ENCODE measurements at regions not wholly inside any gene's neighbourhood (a gene's known extent, or its start where the extent isn't known, plus 50 kb on each side); places are given as distances from the start of the nearest gene placed in this dataset.

DNA sequence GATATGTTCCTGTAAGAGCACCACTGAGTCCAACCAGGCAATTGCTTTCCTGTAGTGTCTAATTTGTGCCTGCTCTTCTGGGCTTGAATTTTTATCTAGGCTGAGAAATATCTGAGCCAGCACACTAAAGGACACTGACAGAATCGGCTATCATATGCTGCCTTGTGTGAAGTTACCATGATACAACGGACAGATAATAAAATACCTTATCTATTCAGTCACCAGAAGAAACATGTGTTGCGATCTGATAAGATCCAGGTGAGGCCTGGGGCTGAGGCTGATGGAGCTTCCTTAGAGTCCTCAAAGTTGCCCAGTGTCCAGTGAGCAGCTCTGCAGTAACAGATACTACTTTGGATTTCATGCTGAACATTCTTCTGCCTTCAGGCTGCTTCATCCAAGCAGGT lies 111.8 kb downstream of the ZNF518B start:
- H3K36me3 ChIP-seq (ENCODE audit: control insufficient read depth in 2 of 2, insufficient read depth in 2 of 2, low read length in 1 of 2), result no peaks in the 10 kb centered on the region
- no peak for DNase-seq (ENCODE audit: low read depth in 6 of 9, low spot score in 9 of 9)

DNA sequence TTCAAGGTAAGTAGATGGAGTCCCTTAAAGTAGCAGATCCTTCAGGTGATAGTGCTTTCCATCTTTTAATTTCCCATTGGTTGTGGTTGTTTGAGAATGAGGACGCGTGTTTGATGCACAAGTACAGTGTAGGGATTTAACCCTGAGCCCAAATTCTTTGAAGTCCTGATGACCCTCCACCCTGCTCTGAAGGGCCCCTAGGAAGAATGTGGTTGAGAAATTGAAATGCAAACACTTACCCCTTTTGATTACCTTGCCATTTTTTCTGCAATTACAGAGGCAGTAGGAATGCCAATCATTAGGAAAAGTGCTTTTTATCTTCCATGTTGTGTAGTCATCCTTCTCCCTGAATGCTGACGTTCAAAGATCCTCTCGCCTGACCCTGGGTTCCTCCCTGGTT lies 112.4 kb downstream of the ZNF518B start:
- H3K27me3 ChIP-seq (ENCODE audit: control insufficient read depth in 2 of 2, insufficient read depth in 1 of 2, low read length in 1 of 2), result no peaks in the 10 kb centered on the region
- 96% methylated on average over 4 of the region's 4 CpGs for WGBS
- H3K4me3 ChIP-seq (ENCODE audit: low read length in 2 of 2), result no peak overlapping the region
- DNase-seq (ENCODE audit: low read depth in 6 of 9, low spot score in 9 of 9), result no peak
- H3K27ac ChIP-seq (ENCODE audit: low read depth in 1 of 2, low read length in 1 of 2), result no peak overlapping the region
- no peaks in the 10 kb centered on the region for H3K36me3 ChIP-seq (ENCODE audit: control insufficient read depth in 2 of 2, insufficient read depth in 2 of 2, low read length in 1 of 2)
- no peaks in the 10 kb centered on the region for H3K9me3 ChIP-seq (ENCODE audit: control insufficient read depth in 2 of 2, insufficient read depth in 1 of 2, low read length in 1 of 2)
- H3K4me1 ChIP-seq (ENCODE audit: control insufficient read depth in 2 of 2, insufficient read depth in 2 of 2, low read length in 2 of 2), result no peaks in the 10 kb centered on the region

More for the DNA sequence above, 111.8 kb downstream of the ZNF518B start:
- no peaks in the 10 kb centered on the region for H3K27me3 ChIP-seq (ENCODE audit: control insufficient read depth in 2 of 2, insufficient read depth in 1 of 2, low read length in 1 of 2)
- H3K27ac ChIP-seq (ENCODE audit: low read depth in 1 of 2, low read length in 1 of 2), result no peak overlapping the region
- 94% methylated on average over 3 of the region's 3 CpGs for WGBS
- no peaks in the 10 kb centered on the region for H3K9me3 ChIP-seq (ENCODE audit: control insufficient read depth in 2 of 2, insufficient read depth in 1 of 2, low read length in 1 of 2)
- H3K4me3 ChIP-seq (ENCODE audit: low read length in 2 of 2), result no peak overlapping the region
- no peaks in the 10 kb centered on the region for H3K4me1 ChIP-seq (ENCODE audit: control insufficient read depth in 2 of 2, insufficient read depth in 2 of 2, low read length in 2 of 2)

DNA sequence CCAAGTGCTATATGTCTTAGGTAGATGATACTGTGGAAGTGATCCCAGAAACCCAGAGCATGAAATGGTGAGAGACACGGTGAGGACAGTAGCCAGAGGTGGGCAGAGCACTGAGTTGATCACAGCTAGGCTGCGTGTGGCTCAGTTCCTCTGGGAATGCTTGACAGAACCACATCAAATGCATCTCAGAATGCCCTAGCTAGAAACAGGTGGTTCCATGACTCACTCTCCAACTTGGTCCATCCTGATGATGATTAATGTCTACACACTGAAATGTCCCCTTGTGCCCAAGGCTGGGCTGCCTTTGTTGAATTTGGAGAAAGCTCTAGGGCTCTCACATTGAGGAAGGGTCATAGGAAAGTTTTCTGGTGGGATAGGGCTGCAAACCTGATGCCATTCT lies 113.6 kb downstream of the ZNF518B start:
- no peak for DNase-seq (ENCODE audit: low read depth in 6 of 9, low spot score in 9 of 9)
- Histone ChIP-seq H3K4me3 (ENCODE audit: low read length in 2 of 2) (no peak overlapping the region), H3K27me3 (ENCODE audit: control insufficient read depth in 2 of 2, insufficient read depth in 1 of 2, low read length in 1 of 2) (no peaks in the 10 kb centered on the region), H3K27ac (ENCODE audit: low read depth in 1 of 2, low read length in 1 of 2) (no peak overlapping the region), H3K4me1 (ENCODE audit: control insufficient read depth in 2 of 2, insufficient read depth in 2 of 2, low read length in 2 of 2) (no peaks in the 10 kb centered on the region), H3K36me3 (ENCODE audit: control insufficient read depth in 2 of 2, insufficient read depth in 2 of 2, low read length in 1 of 2) (no peaks in the 10 kb centered on the region), H3K9me3 (ENCODE audit: control insufficient read depth in 2 of 2, insufficient read depth in 1 of 2, low read length in 1 of 2) (no peaks in the 10 kb centered on the region)
- WGBS, result 68% methylated on average over 2 of the region's 2 CpGs

DNA sequence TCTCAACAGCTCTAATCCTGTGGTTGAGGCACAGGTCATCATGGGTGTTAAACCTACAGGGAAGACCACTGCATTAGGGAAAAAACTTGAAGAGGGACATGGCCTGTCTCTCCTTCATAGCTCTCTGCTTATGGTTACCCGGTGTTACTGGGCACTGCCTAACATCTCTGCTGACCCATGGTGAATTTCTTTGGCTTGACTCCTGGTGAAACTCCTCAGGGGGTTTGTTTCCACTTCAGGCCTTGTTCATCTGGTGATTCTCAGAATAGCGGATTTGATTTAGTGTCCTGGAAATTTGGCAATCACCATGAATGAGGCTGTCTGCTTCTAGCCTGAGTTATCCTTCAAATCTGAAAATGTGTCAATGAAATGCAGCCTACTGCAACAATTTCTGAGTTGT lies 114.4 kb downstream of the ZNF518B start:
- no peaks in the 10 kb centered on the region for H3K4me1 ChIP-seq (ENCODE audit: control insufficient read depth in 2 of 2, insufficient read depth in 2 of 2, low read length in 2 of 2)
- DNase-seq (ENCODE audit: low read depth in 6 of 9, low spot score in 9 of 9), result no peak
- no peaks in the 10 kb centered on the region for H3K9me3 ChIP-seq (ENCODE audit: control insufficient read depth in 2 of 2, insufficient read depth in 1 of 2, low read length in 1 of 2)
- H3K4me3 ChIP-seq (ENCODE audit: low read length in 2 of 2), result no peak overlapping the region
- no peaks in the 10 kb centered on the region for H3K27me3 ChIP-seq (ENCODE audit: control insufficient read depth in 2 of 2, insufficient read depth in 1 of 2, low read length in 1 of 2)
- H3K36me3 ChIP-seq (ENCODE audit: control insufficient read depth in 2 of 2, insufficient read depth in 2 of 2, low read length in 1 of 2), result no peaks in the 10 kb centered on the region
- 96% methylated on average over 2 of the region's 2 CpGs for WGBS
- H3K27ac ChIP-seq (ENCODE audit: low read depth in 1 of 2, low read length in 1 of 2), result no peak overlapping the region

DNA sequence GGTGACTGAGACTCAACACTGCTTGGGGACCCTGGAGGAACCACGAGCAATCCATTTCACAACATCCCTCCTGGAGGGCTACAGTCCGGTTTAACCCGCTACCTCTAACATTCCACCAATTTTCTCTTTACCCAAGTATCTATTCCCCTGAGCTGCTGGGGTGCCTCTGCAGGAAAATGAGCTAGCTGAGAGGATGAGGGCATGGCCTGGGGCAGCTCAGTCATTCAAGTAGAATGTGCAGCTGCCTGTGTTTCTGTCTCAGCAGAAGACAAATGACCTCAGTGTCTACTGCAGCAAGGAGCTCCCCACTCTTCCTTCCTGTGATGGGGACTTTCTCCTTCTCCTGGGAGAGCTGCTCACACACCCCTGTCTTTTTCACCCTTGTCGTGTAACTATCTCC lies 120.8 kb downstream of the ZNF518B start:
- H3K4me3 ChIP-seq (ENCODE audit: low read length in 2 of 2), result no peak overlapping the region
- DNase-seq (ENCODE audit: low read depth in 6 of 9, low spot score in 9 of 9), result no peak
- peaks cover 0 to 3% of the 10 kb centered on the region in 2 donors for H3K27me3 ChIP-seq (ENCODE audit: control insufficient read depth in 2 of 2, insufficient read depth in 1 of 2, low read length in 1 of 2)
- no peak overlapping the region for H3K27ac ChIP-seq (ENCODE audit: low read depth in 1 of 2, low read length in 1 of 2)
- no peaks in the 10 kb centered on the region for H3K36me3 ChIP-seq (ENCODE audit: control insufficient read depth in 2 of 2, insufficient read depth in 2 of 2, low read length in 1 of 2)
- 94% methylated on average over 4 of the region's 4 CpGs for WGBS
- H3K9me3 ChIP-seq (ENCODE audit: control insufficient read depth in 2 of 2, insufficient read depth in 1 of 2, low read length in 1 of 2), result no peaks in the 10 kb centered on the region
- H3K4me1 ChIP-seq (ENCODE audit: control insufficient read depth in 2 of 2, insufficient read depth in 2 of 2, low read length in 2 of 2), result no peaks in the 10 kb centered on the region

DNA sequence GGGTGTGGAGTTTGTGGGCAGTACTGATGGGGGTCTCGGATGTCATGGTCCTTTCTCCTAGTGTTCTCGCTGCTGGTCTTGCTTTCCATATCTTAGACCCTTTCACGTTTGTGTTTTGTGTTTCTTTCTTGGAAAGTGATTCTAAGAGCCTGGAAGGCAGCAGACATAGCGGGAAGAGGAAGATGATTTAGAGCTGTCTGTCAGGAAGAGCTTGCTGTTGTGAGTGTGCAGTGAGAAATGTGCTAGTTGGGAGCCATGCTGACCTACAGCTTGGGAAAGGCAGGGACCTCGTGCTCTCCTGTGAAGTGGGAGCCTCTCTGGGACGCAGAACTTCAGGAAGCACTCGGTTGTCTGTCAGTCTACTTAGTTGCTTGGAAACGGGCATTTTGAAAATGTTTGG lies 122.2 kb downstream of the ZNF518B start:
- DNase-seq (ENCODE audit: low read depth in 6 of 9, low spot score in 9 of 9), result no peak
- Histone ChIP-seq H3K4me1 (ENCODE audit: control insufficient read depth in 2 of 2, insufficient read depth in 2 of 2, low read length in 2 of 2) (no peaks in the 10 kb centered on the region), H3K36me3 (ENCODE audit: control insufficient read depth in 2 of 2, insufficient read depth in 2 of 2, low read length in 1 of 2) (no peaks in the 10 kb centered on the region), H3K4me3 (ENCODE audit: low read length in 2 of 2) (no peak overlapping the region), H3K27ac (ENCODE audit: low read depth in 1 of 2, low read length in 1 of 2) (no peak overlapping the region), H3K27me3 (ENCODE audit: control insufficient read depth in 2 of 2, insufficient read depth in 1 of 2, low read length in 1 of 2) (peaks cover 0 to 3% of the 10 kb centered on the region in 2 donors), H3K9me3 (ENCODE audit: control insufficient read depth in 2 of 2, insufficient read depth in 1 of 2, low read length in 1 of 2) (no peaks in the 10 kb centered on the region)
- WGBS, result 85% methylated on average over 8 of the region's 8 CpGs

DNA sequence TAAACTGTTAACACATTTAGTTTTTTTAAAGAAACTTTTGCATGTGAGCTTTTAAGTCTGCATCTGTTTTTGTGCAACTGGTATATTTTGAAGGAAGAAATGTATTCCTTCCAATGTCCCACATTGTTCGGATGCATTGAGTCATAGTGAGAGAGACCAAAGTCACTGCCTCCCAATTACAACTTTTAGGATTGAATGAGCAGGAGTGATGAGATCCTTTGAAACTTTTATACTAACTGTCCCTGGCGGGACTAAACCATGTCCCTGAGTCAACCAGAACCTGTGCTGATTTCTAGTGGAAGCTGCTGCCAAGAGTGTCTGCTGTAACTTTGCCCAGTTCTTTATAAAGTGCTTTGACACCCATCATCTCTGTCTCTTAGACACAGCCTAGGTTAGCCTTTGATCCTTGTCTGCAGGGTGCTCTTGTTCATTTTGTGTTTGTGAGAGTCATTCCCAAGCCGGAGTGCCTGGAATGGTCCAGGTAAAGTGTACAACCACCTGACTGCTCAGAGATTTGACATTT lies 122.7 kb downstream of the ZNF518B start:
- WGBS, result 95% methylated on average over 3 of the region's 3 CpGs
- H3K9me3 ChIP-seq (ENCODE audit: control insufficient read depth in 2 of 2, insufficient read depth in 1 of 2, low read length in 1 of 2), result no peaks in the 10 kb centered on the region
- H3K27me3 ChIP-seq (ENCODE audit: control insufficient read depth in 2 of 2, insufficient read depth in 1 of 2, low read length in 1 of 2), result peaks cover 0 to 3% of the 10 kb centered on the region in 2 donors
- DNase-seq (ENCODE audit: low read depth in 6 of 9, low spot score in 9 of 9), result no peak
- H3K4me3 ChIP-seq (ENCODE audit: low read length in 2 of 2), result no peak overlapping the region
- no peak overlapping the region for H3K27ac ChIP-seq (ENCODE audit: low read depth in 1 of 2, low read length in 1 of 2)
- no peaks in the 10 kb centered on the region for H3K4me1 ChIP-seq (ENCODE audit: control insufficient read depth in 2 of 2, insufficient read depth in 2 of 2, low read length in 2 of 2)
- H3K36me3 ChIP-seq (ENCODE audit: control insufficient read depth in 2 of 2, insufficient read depth in 2 of 2, low read length in 1 of 2), result no peaks in the 10 kb centered on the region

DNA sequence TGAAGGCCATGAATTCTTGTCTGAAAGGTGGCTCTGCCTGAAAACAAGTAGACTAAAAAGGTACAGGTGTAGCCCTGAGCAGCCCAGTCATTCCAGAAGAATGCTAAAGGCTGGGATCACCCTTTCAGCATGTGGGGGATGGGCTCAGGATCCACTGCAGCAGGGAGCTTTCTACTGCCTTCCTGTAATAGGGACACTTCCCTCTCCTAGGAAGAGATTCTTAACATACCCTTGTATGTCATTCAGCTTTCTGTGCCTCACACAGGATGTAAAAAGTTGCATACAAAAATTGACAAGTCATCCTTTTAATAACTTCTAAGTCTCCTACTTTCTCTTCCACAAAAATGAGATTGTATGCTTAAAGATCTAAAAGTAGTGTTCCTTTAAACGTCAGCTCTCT lies 123.3 kb downstream of the ZNF518B start:
- Histone ChIP-seq H3K4me1 (ENCODE audit: control insufficient read depth in 2 of 2, insufficient read depth in 2 of 2, low read length in 2 of 2) (no peaks in the 10 kb centered on the region), H3K36me3 (ENCODE audit: control insufficient read depth in 2 of 2, insufficient read depth in 2 of 2, low read length in 1 of 2) (no peaks in the 10 kb centered on the region), H3K4me3 (ENCODE audit: low read length in 2 of 2) (no peak overlapping the region), H3K9me3 (ENCODE audit: control insufficient read depth in 2 of 2, insufficient read depth in 1 of 2, low read length in 1 of 2) (no peaks in the 10 kb centered on the region), H3K27me3 (ENCODE audit: control insufficient read depth in 2 of 2, insufficient read depth in 1 of 2, low read length in 1 of 2) (peaks cover 0 to 3% of the 10 kb centered on the region in 2 donors), H3K27ac (ENCODE audit: low read depth in 1 of 2, low read length in 1 of 2) (no peak overlapping the region)
- WGBS, result 55% methylated on average over 1 of the region's 1 CpG
- no peak for DNase-seq (ENCODE audit: low read depth in 6 of 9, low spot score in 9 of 9)

DNA sequence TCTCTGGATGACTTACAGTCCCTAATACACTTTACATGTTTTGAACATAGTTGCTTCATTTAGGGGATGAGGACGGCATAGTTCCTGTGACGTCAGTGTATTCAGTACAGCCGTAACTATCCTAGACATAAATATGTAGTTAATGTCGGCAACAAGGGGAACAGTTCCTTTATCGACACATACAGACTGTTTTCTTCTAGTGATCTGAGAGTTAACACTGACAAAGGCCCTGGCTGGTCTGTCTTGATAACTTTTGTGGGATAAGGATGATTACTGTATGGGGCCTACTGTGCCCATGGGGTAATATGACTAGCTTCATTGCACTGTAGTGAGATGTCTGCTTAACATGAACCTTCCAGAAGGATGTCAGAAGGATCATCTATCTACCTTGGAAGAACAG lies 131.2 kb downstream of the ZNF518B start:
- no peak for DNase-seq (ENCODE audit: low read depth in 6 of 9, low spot score in 9 of 9)
- peaks cover 0 to 3% of the 10 kb centered on the region in 2 donors for H3K4me1 ChIP-seq (ENCODE audit: control insufficient read depth in 2 of 2, insufficient read depth in 2 of 2, low read length in 2 of 2)
- no peak overlapping the region for H3K4me3 ChIP-seq (ENCODE audit: low read length in 2 of 2)
- no peaks in the 10 kb centered on the region for H3K36me3 ChIP-seq (ENCODE audit: control insufficient read depth in 2 of 2, insufficient read depth in 2 of 2, low read length in 1 of 2)
- WGBS, result 94% methylated on average over 5 of the region's 5 CpGs
- H3K27ac ChIP-seq (ENCODE audit: low read depth in 1 of 2, low read length in 1 of 2), result no peak overlapping the region
- no peaks in the 10 kb centered on the region for H3K9me3 ChIP-seq (ENCODE audit: control insufficient read depth in 2 of 2, insufficient read depth in 1 of 2, low read length in 1 of 2)
- H3K27me3 ChIP-seq (ENCODE audit: control insufficient read depth in 2 of 2, insufficient read depth in 1 of 2, low read length in 1 of 2), result no peaks in the 10 kb centered on the region

DNA sequence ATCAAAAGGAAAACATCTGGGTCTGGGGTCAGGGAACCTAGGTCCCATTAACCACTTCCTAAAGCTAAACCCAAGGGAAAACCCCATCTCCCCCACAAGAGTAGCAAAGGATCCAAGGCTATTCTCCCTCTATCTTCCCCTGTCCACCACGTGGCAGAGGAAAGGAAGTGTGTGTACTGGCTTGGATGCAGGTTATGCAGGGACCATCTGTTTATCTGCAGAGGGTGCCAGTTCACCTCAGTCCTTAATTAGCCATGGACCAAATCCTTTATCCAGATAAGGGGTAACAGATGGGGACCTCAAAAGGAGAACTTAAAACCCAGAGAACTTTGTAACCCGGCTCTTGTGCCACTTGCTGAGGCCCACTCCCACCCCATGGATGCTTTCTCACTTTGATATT lies 135.3 kb downstream of the ZNF518B start:
- WGBS, result 47% methylated on average over 2 of the region's 2 CpGs

More for the DNA sequence above, 135.3 kb downstream of the ZNF518B start:
- no peak for DNase-seq (ENCODE audit: low read depth in 6 of 9, low spot score in 9 of 9)
- peaks cover 0 to 2% of the 10 kb centered on the region in 2 donors for H3K27me3 ChIP-seq (ENCODE audit: control insufficient read depth in 2 of 2, insufficient read depth in 1 of 2, low read length in 1 of 2)
- no peaks in the 10 kb centered on the region for H3K4me1 ChIP-seq (ENCODE audit: control insufficient read depth in 2 of 2, insufficient read depth in 2 of 2, low read length in 2 of 2)
- H3K4me3 ChIP-seq (ENCODE audit: low read length in 2 of 2), result no peak overlapping the region
- H3K9me3 ChIP-seq (ENCODE audit: control insufficient read depth in 2 of 2, insufficient read depth in 1 of 2, low read length in 1 of 2), result no peaks in the 10 kb centered on the region
- no peak overlapping the region for H3K27ac ChIP-seq (ENCODE audit: low read depth in 1 of 2, low read length in 1 of 2)
- no peaks in the 10 kb centered on the region for H3K36me3 ChIP-seq (ENCODE audit: control insufficient read depth in 2 of 2, insufficient read depth in 2 of 2, low read length in 1 of 2)

Data from thymus (tissue), 11 donors.